Left cardiac atrium (tissue), 4 donors: ENCODE measurements at regions not wholly inside any gene's neighbourhood (a gene's known extent, or its start where the extent isn't known, plus 50 kb on each side); places are given as distances from the start of the nearest gene placed in this dataset.

Source experiments
- ATAC-seq, 2 donors: fragments of 200-7000 bp; cut with Tn5 transposase; one replicate each; pipeline ENCODE4 v1.9.1; 2020; ENCODE audit warnings: mild to moderate bottlenecking in 2 of 2, moderate library complexity in 2 of 2
- DNase-seq: peaks from one replicate; pipeline ENCODE4 v3.0.0-alpha.2; 2020
- intact Hi-C, 2 donors: fragments of 100-400 bp; cut with DNase I; formaldehyde crosslinking; loops; one replicate each; pipeline versions ENCODE4 v1.14.1 to v1.15.1; 2022 to 2023
- donor health status: DM: no; HTN: yes; CAD: no.
- donor health status: DM: no; HTN: yes; CAD: no; lungs with severe emphysema.
- donor health status: DM: yes; HTN: yes; CAD: no.
- donor health status: Dilated cardiomyopathy.

- no peak for ATAC-seq
- DNase-seq: no peak
- intact Hi-C loops: no loop called here
Measured at GRCh38 chr4:3706111-3706511, 60.1 kb upstream of the ADRA2C start.

GRCh38 chr4:3705236-3705987, 60.8 kb upstream of the ADRA2C start:
- no peak for ATAC-seq
- intact Hi-C loops: no loop called here
- DNase-seq: no peak

GRCh38 chr4:3704669-3705068, 61.5 kb upstream of the ADRA2C start:
- no peak for DNase-seq
- intact Hi-C loops: no loop called here
- ATAC-seq: no peak

GRCh38 chr4:3703677-3704521, 62.3 kb upstream of the ADRA2C start:
- ATAC-seq (no peak), DNase-seq (no peak)
- intact Hi-C loops: no loop called here

GRCh38 chr4:3703343-3703676, 62.9 kb upstream of the ADRA2C start:
- ATAC-seq (no peak), DNase-seq (no peak)
- intact Hi-C loops: no loop called here

GRCh38 chr4:3702561-3703221, 63.5 kb upstream of the ADRA2C start:
- no peak for DNase-seq
- intact Hi-C loops: no loop called here
- ATAC-seq: no peak

GRCh38 chr4:3701736-3702560, 64.2 kb upstream of the ADRA2C start:
- ATAC-seq (no peak), DNase-seq (no peak)
- intact Hi-C loops: no loop called here

- ATAC-seq: no peak
- intact Hi-C loops: no loop called here
Measured at GRCh38 chr4:3701271-3701734, 64.9 kb upstream of the ADRA2C start.

GRCh38 chr4:3700736-3701135, 65.4 kb upstream of the ADRA2C start:
- ATAC-seq: no peak
- intact Hi-C loops: no loop called here
- no peak for DNase-seq

More at GRCh38 chr4:3701271-3701734, 64.9 kb upstream of the ADRA2C start:
- DNase-seq: no peak

GRCh38 chr4:3700223-3700622, 66.0 kb upstream of the ADRA2C start:
- no peak for DNase-seq
- intact Hi-C loops: no loop called here
- ATAC-seq: no peak

GRCh38 chr4:3699678-3700077, 66.5 kb upstream of the ADRA2C start:
- ATAC-seq: no peak
- DNase-seq: no peak
- intact Hi-C loops: no loop called here

GRCh38 chr4:3699261-3699660, 66.9 kb upstream of the ADRA2C start:
- DNase-seq: no peak
- intact Hi-C loops: no loop called here
- no peak for ATAC-seq

- intact Hi-C loops: no loop called here
- no peak for ATAC-seq
Measured at GRCh38 chr4:3697033-3697432, 69.2 kb upstream of the ADRA2C start.

GRCh38 chr4:3690551-3691152, 75.5 kb upstream of the ADRA2C start:
- DNase-seq: no peak
- intact Hi-C loops: no loop called here
- no peak for ATAC-seq

More at GRCh38 chr4:3697033-3697432, 69.2 kb upstream of the ADRA2C start:
- no peak for DNase-seq

- no peak for ATAC-seq
Measured at GRCh38 chr4:3689576-3690550, 76.3 kb upstream of the ADRA2C start.

GRCh38 chr4:3689006-3689405, 77.2 kb upstream of the ADRA2C start:
- ATAC-seq (no peak), DNase-seq (no peak)
- intact Hi-C loops: no loop called here

More at GRCh38 chr4:3689576-3690550, 76.3 kb upstream of the ADRA2C start:
- intact Hi-C loops: no loop called here
- no peak for DNase-seq
